Left ventricle myocardium inferior (tissue), 1 donor: ENCODE measurements at regions not wholly inside any gene's neighbourhood (a gene's known extent, or its start where the extent isn't known, plus 50 kb on each side); places are given as distances from the start of the nearest gene placed in this dataset.

Experiments
- DNase-seq: peaks from one replicate; pipeline ENCODE4 v3.0.0-alpha.2; 2020
- H3K27ac ChIP-seq: fragments of 200-600 bp; replicated peaks from 2 replicates; pipeline ENCODE4 v1.8.0; 2021
- H3K27me3 ChIP-seq: fragments of 200-600 bp; 2 replicates; pipeline ENCODE4 v1.8.0; 2021; ENCODE audit warnings: low read depth
- H3K36me3 ChIP-seq: fragments of 200-600 bp; 2 replicates; pipeline ENCODE4 v1.8.0; 2021
- H3K4me1 ChIP-seq: fragments of 200-600 bp; 2 replicates; pipeline ENCODE4 v1.8.0; 2021
- H3K4me3 ChIP-seq: fragments of 200-600 bp; 2 replicates; pipeline ENCODE4 v1.8.0; 2021; ENCODE audit warnings: mild to moderate bottlenecking, moderate library complexity
- H3K9me3 ChIP-seq: fragments of 200-600 bp; replicated peaks from 2 replicates; pipeline ENCODE4 v1.8.0; 2021
- intact Hi-C: fragments of 100-400 bp; cut with micrococcal nuclease; formaldehyde crosslinking; loops from one replicate; pipeline ENCODE4 v1.11.0; 2022
- TF ChIP-seq, protein P1 (sequence below): fragments of 200-600 bp; IDR thresholded peaks from 2 replicates; pipeline ENCODE4 v1.8.0; 2021; ENCODE audit warnings: antibody characterized with exemption, mild to moderate bottlenecking, borderline replicate concordance
- donor health status: DM: no; HTN: yes; CAD: no; lungs with severe emphysema.

DNA sequence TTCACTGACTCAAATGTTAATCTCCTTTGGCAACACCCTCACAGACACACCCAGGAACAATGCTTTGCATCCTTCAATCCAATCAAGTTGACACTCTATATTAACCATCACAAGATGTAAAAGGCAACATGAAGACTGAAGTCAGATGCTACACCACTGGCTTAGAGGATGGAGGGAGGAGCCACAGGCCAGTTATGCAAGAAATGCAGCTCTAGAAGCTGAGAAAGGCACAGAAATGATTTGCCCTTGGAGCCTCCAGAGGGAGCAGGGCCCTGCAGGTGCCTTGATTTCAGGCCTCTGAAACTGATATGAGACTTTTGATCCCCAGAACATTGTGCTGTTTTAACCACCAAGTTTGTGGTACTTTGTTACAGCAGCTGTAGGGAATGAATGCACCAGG, 276.3 kb downstream of the KCNS3 start:
- TF ChIP-seq, protein P1, sequence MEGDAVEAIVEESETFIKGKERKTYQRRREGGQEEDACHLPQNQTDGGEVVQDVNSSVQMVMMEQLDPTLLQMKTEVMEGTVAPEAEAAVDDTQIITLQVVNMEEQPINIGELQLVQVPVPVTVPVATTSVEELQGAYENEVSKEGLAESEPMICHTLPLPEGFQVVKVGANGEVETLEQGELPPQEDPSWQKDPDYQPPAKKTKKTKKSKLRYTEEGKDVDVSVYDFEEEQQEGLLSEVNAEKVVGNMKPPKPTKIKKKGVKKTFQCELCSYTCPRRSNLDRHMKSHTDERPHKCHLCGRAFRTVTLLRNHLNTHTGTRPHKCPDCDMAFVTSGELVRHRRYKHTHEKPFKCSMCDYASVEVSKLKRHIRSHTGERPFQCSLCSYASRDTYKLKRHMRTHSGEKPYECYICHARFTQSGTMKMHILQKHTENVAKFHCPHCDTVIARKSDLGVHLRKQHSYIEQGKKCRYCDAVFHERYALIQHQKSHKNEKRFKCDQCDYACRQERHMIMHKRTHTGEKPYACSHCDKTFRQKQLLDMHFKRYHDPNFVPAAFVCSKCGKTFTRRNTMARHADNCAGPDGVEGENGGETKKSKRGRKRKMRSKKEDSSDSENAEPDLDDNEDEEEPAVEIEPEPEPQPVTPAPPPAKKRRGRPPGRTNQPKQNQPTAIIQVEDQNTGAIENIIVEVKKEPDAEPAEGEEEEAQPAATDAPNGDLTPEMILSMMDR = no peak
- no peak for DNase-seq
- Histone ChIP-seq H3K4me3 (no peak overlapping the region), H3K4me1 (no peaks in the 10 kb centered on the region), H3K27me3 (no peaks in the 10 kb centered on the region), H3K9me3 (no peaks in the 10 kb centered on the region), H3K27ac (no peak overlapping the region), H3K36me3 (no peaks in the 10 kb centered on the region)
- intact Hi-C loops = no loop called here

DNA sequence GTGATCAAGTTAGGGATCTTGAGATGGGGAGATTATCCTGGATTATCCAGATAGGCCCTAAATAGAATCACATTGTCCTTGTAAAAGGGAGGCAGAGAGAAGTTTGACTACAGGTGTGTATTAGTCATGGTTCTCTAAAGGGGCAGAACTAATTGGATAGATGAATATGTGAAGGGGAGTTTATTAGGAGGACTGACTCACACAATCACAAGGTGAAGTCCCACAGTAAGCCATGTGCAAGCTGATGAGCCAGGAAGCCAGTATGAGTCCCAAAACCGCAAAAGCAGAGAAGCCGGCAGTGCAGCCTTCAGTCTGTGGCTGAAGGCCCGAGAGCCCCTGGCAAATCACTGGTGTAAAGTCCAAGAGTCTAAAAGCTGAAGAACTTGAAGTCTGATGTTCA, 275.8 kb downstream of the KCNS3 start:
- H3K27me3 ChIP-seq = no peaks in the 10 kb centered on the region
- no peak overlapping the region for H3K4me3 ChIP-seq
- intact Hi-C loops = no loop called here
- no peaks in the 10 kb centered on the region for H3K36me3 ChIP-seq
- no peaks in the 10 kb centered on the region for H3K4me1 ChIP-seq
- no peaks in the 10 kb centered on the region for H3K9me3 ChIP-seq
- no peak overlapping the region for H3K27ac ChIP-seq
- TF ChIP-seq, protein P1 = no peak
- no peak for DNase-seq

DNA sequence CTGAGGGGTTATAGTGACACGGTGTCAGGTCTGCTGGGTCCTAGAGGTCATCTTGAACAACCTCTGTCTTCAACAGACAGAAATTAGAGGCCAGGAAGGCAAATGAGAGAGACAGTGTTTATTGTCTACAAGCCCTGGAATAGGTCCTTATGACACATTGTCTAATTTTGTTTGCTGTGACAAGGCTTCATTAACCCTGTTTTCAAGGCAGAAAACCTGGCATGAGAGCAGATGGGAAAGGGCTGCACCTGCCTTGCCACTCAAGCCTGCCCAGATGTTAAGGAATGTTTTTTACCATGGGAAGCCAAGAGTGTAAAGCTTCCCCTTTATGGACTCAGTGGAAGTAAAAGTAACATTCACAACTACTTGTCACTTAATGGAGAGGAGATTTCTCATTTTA, 275.3 kb downstream of the KCNS3 start:
- no peaks in the 10 kb centered on the region for H3K9me3 ChIP-seq
- intact Hi-C loops = no loop called here
- TF ChIP-seq, protein P1 = no peak
- DNase-seq = no peak
- H3K27ac ChIP-seq = no peak overlapping the region
- H3K4me3 ChIP-seq = no peak overlapping the region
- H3K4me1 ChIP-seq = no peaks in the 10 kb centered on the region
- no peaks in the 10 kb centered on the region for H3K36me3 ChIP-seq
- H3K27me3 ChIP-seq = no peaks in the 10 kb centered on the region

DNA sequence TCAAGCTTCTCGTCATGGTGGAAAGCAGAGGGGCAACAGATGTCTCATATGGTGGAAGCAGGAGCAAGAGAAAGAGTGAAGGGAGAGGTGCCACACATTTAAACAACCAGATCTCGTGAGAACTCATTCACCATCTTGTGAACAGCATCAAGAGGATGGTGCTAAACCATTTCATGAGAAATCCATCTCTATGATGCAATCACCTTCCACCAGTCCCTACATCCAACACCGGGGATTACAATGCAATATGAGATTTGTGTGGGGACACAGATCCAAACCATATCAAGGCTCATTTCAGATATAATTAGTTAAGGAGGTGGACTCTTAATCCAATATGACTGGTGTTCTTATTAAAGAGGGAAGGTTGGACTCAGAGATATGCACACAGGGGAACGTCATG, 272.8 kb downstream of the KCNS3 start:
- no peak for DNase-seq
- Histone ChIP-seq H3K36me3 (no peaks in the 10 kb centered on the region), H3K9me3 (no peaks in the 10 kb centered on the region), H3K27ac (no peak overlapping the region), H3K4me1 (no peaks in the 10 kb centered on the region), H3K27me3 (no peaks in the 10 kb centered on the region), H3K4me3 (no peak overlapping the region)
- intact Hi-C loops = no loop called here
- TF ChIP-seq, protein P1 = no peak

DNA sequence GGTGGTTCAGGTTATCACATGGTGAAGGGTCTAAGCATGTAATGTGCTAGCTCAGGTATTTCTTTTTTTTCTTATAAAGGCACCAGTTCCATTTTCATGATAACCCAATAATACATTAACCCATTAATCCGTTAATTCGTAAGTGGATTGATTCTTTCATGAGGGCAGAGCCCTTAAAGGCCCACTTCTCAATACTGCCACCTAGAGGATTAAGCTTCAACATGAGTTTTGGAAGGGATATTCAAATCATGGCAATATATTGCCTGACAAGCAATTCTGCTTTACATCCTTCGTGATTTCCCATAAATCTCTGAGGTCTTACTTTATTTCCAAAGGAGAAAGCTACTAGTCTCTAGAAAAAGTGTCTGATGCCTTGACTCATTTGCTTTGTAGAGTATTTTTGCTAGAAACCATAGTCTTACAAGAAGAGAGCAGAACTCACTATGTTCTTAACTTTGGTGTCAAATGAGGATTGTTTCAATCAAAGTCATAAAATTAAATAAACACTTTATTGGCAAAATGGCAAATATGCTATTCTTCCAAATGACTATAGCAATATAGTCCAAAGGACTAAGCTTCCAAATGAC, 271.3 kb downstream of the KCNS3 start:
- Histone ChIP-seq H3K4me3 (no peak overlapping the region), H3K36me3 (no peaks in the 10 kb centered on the region), H3K9me3 (no peaks in the 10 kb centered on the region), H3K4me1 (no peaks in the 10 kb centered on the region), H3K27me3 (peaks cover 2% of the 10 kb centered on the region), H3K27ac (no peak overlapping the region)
- intact Hi-C loops = no loop called here
- DNase-seq = no peak
- TF ChIP-seq, protein P1 = peak; percentile 86
